G401 (cell line): ENCODE measurements at regions not wholly inside any gene's neighbourhood (a gene's known extent, or its start where the extent isn't known, plus 50 kb on each side); places are given as distances from the start of the nearest gene placed in this dataset.

ENCODE experiments used
- DNase-seq: peaks from one replicate; pipeline ENCODE4 v3.0.0-alpha.2; 2015; ENCODE audit warnings: low spot score
- in situ Hi-C: cut with HindIII; loops from 2 replicates; pipeline ENCODE4 v1.10.0; 2016; ENCODE audit warnings: low sequenced_read_pairs, mixed read lengths

DNA sequence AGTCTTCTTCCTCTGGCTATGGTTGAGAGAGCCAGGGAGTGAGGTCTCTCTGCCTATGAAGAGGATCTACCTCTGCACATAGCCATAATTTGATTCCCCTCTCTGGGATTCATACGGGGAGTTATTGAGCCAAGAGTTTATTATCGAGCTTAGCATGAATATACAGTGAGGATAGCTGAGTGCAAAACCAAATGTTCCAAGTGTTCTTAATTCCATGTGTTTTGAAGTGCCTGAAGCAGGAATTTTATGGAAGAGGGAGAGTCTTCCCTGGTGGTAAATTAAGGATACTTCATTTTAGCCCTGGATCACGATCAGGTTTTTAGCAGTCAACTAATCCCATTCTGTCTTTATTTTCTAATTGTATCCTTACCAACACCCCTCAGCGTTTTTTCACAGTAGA is 270.6 kb downstream of the C1D start:
- DNase-seq: no peak
- in situ Hi-C loops: no loop called here

DNA sequence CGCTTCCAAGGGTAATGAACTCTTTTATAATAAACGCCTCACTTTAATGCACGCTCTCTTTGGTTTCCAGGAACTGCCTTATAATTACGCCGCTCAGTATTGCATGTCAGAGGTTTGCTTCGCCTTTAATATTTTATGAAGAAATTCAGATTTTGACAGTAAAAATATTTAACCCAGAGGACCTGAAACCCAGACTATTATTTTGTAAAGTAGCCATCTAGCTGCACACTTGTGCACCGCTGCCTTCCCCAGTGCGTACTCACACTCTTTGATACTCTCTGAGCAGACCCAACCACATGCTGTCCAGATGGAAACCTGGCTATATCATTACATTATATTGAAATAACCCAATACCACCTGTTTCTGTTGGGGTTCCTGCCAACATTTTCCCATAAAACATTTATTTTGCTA is 270.1 kb downstream of the C1D start:
- DNase-seq: no peak
- in situ Hi-C loops: no loop called here

DNA sequence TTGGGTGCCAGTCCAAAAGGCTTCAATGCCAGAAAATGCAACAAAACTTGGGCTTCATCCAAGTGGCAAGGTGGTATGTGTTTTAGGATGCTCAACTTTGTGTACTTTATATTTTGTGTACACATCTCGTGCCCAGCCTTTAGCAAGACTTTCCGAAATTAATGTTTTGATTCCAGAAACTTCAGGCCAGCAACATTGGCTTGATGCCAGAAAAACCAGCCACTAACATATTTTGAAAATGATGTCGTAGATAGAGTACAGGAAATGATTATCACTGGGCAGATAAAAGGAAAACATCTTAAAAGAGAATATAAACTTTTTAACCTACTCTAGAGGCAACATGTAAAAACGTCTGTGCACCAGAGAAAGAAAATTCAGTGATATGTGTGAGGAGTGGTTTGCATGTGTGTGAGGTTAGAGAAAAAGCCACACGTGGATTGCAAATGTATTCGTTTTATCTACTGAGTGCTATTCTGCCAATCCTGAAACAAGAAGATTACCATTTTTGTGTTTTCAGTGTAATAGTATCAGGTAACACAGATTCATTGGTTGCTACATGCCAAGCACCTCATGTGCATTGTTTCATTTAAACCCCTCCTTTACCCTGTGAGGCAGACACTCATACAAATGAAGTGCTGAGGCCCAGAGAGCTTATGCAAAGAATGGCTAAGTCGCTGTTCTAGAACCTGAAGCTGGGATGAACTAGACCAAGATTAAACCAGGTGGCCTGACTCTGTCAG is 264.8 kb downstream of the C1D start:
- in situ Hi-C loops: no loop called here
- DNase-seq: no peak

DNA sequence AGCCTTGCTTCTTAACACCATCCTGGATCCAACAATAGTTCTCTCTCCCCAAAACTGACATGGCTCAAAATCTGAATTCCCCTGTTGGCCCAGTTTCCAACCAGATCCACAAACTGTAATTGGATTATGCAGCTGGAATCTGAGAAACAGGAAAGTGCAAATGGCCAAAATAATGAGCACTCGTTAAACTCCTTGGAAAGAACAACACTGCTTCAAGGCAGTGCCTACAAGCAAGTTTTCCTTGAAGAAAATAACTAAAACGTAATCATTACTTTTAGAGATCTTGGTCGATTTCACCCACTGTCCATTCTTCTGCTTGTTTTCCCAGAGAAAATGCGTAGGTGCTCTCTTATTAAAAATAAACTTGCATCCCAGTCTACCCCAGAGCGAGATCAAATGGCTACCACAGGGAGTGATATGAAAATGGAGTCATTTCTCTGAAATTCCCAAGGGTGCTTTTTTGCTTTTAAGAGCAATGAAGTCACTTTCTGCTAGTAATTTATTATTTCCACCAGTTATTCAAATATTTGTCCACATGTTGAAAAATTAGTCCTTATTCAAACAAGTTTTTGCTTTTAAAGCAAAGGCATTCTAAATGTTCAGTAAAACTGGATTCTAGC is 264.2 kb downstream of the C1D start:
- in situ Hi-C loops: no loop called here
- DNase-seq: no peak

DNA sequence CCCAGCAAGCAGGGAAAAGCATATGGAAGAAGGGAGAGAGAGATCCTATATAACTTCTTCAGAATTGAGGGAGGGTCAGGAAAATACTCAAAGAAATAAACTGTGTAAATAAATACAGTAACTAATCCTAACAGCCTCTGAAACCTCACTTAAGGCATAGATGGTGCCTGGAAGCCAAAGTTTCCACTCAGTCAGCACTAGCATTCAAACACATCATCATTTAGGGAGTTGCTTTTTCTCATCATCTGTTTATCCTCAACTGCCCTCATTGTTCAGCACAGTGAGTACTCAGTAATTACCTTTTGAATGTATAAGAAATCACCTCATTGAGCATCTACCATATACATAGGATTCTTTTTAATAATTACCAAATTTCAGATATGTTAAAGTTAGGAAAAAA is 262.9 kb downstream of the C1D start:
- DNase-seq: no peak
- in situ Hi-C loops: no loop called here

DNA sequence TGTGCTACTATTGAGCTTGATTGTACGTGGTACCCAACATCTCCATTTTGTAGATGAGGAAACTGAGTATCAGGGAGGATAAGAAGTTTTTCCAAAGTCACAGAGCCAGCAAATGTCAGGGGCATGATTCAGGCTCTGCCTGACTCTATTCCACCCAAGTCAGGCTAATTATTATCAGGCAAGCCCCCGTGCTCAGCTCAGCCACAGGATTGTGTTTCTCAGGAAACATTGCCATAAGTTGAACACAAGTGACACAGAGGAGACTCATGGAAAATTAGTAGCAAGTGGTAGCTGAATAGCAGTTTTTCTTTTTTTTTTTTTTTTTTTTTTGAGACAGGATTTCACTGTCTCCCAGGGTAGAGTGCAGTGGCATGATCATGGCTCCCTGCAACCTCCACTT is 260.5 kb downstream of the C1D start:
- DNase-seq: no peak
- in situ Hi-C loops: no loop called here

DNA sequence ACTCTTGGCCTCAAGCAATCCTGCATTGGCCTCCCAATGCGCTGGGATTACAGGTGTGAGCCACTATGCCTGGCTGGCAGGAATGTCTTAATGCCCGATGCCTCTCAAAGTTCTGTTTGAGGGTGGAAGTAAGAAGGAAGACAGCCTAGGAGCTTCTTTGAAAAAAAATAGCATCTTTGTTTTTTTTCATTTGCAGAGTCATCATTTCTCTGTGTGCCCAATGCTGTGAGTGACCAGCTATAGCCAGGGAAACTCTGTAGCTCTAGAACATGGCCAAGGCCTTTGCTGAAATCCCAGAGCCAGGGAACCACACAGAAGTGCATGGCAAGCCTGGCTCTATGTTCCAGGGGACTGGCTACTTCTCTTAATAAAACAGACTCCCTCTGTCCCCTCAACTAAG is 260.0 kb downstream of the C1D start:
- in situ Hi-C loops: no loop called here
- no peak for DNase-seq

DNA sequence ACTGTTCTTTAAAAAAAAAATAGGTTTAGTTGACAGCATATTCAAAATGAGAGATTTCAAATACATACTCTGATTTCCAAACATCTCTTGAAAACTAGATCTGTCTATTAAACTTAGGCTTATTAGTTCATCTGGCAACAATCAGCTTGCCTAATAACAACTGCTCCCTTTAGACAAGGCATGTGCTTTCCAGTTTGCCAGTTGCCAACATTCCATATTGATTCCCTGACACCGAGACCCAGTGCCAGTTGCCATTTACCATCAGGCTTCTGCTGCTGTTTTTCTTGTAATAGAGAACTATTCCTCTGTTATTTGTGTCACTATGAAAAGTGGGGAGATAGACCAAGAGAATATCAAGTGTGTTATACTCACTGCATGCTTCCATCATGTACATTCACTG is 256.0 kb downstream of the C1D start:
- in situ Hi-C loops: no loop called here
- DNase-seq: no peak

DNA sequence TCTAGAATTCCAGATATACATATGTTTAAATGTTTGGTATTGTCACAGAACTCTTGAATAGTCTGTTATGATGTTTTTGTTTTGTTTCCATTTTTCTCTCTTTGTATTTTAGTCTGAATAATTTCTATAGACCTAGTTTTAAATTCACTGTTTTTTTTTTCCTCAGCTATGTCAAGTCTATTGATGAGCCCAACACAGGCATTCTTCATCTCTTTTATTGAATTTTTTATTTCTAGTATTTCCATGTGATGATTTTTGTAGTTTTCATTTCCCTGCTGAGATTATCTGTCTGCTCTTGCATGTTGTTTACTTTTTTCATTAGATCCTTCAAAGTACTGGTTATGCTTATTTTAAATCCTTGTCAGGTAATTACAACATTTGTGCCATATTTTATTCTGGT is 254.7 kb downstream of the C1D start:
- no peak for DNase-seq
- in situ Hi-C loops: no loop called here

DNA sequence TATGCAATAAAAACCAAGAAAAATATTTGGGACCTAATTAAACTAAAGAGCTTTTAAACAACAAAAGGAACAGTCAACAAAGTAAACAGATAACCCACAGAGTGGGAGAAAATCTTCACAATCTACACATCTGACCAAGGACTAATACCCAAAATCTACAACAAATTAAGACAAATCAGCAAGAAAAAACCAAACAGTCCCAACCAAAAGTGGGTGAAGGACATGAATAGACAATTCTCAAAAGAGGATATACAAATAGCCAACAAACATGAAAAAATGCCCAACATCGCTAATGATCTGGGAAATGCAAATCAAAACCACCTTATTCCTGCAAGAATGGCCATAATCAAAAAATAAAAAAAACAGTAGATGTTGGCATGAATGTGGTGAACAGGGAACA is 250.1 kb downstream of the C1D start:
- in situ Hi-C loops: no loop called here
- DNase-seq: no peak

DNA sequence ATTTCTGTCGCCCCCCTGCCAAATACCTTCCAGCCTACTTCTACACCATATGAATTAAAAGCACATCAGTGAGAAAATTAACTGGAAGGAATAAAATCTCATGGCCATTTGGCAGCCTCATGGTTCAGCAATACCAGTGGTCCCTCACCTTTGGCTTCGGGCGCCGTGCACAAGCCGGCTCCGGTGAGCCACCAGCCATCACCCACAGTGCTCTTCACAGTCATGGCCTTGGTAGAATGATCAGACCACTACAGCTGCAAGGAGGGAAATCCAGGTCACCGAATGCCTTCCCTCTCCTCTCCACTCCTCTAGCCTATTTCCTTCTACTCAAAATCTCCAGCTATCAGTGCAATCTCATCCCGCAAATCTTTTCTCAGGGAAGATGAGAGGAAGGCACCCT is 239.1 kb downstream of the C1D start:
- no peak for DNase-seq
- in situ Hi-C loops: no loop called here

DNA sequence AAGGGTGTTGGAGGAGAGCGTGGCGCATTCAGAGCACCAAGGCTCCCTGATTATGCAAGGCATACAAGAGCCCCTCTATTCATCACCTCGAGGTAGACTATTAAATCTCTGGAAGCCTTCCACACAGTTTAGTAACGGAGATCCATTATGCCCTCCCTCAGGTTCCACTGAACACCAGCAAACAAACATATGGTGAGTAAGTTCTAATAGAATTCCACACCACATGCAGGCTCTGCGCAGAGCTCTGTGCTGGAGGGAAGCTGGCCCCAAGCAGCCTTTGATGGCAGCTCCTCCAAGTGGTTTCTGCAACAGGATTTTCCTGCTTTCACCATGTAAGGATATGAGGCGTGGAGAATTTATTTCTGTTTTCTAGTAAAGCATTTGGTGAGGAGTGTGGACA is 238.6 kb downstream of the C1D start:
- no peak for DNase-seq
- in situ Hi-C loops: no loop called here

DNA sequence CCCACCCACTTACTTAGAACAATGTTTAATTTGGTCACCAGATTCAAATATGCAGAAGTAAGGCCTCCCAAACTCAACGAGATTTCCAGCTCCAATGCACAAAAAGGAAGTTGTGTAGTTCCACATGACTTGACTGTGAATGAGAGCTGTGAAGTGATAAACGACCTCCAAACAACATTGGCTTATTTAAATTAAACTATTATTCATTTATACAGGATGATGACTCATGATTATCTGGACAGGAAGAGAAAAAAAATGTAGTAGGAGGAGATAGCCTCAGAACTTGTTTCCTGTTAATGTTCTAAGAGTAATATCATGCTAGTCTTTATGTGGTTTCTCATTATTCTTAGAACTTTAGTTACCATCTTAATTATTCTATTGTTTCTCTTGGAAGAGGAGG is 237.3 kb downstream of the C1D start:
- in situ Hi-C loops: no loop called here
- no peak for DNase-seq

DNA sequence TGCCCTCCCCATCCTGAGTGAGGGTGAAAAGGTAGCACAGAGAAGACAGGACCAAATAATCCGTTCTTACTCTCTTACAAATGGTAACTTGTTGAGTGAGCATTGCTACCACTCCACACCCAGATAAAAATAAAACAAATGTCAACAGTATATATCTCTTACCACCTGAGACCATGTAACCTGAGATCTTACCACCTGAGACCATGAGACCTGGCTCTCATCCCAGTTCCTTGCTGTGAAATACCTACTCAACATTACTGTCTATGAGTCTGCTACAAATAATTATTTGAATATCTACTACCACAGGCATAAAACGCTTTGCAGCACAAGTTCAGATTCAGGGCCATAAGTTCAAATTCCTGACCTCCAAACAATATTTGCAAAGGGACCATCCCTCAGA is 234.7 kb downstream of the C1D start:
- in situ Hi-C loops: no loop called here
- DNase-seq: no peak

DNA sequence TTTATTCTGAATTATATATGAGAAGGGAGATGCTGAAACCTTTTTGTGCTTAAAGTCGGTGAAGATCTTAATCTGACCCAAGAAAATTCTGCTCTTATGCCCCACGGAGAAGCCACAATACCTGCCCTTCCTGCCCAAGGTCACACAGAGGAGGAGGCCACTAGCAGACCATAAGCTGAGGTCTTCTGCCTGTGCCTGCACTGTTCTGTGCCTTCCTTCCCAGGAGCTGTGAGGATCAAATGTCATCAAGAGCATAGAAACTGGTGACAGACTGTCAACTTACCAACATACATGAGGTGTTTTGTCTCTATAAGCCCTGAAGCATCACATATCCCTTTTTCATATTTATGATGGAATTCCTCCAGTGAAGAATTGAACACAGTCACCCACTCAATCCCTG is 233.3 kb downstream of the C1D start:
- no peak for DNase-seq
- in situ Hi-C loops: no loop called here

DNA sequence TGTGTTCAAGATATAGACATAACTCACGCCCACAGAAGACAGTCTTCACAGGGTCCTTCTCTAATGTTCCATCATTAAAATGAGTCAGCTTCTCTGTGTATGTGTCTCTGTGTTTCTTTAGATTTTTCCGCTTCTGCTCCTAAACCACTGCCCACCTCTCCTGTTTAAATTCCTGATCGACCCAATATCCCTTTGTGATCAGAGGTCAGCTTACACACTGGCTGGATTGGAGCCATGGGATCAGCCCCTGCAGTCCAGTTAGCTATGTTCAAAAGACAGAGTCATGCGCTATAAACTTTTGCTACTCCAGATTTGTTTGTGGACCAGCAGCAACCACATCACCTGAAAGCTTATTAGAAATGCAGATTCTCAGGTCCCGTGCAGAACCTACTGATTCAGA is 229.2 kb downstream of the C1D start:
- DNase-seq: no peak
- in situ Hi-C loops: no loop called here

DNA sequence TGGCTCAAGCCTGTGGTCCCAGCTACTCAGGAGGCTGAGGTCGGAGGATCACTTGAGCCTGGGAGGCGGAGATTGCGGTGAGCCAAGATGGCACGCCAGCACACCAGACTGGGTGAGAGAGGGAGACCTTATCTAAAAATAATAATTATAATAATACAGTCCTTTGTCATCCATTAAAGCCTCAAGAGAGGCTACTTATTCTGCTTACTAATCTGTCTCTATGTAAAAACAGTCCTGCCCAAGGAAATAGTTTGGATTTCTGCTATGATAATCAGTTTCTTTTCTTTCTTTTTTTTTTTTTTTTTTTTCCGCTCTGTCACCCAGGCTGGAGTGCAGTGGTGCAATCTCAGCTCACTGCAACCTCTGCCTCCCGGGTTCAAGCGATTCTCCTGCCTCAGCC is 228.3 kb downstream of the C1D start:
- in situ Hi-C loops: no loop called here
- no peak for DNase-seq

DNA sequence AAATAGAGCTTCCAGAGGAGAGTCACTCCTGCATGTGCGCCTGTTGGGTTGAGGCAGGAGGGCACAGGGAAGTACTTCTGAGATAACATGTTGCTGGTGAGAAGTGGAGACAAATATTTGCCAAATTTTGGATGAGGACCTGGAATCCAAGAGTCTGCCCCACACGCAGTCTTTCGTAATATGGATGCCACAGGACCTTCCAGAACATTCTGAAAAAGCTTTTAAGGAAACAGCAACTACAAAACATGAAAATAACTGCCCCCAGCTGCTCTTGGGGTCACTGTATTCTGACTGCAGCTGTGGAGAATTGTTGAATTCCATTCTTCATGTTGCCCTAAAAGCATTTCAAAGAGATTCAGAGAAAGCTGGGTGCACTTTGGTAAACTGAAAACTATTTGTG is 227.5 kb downstream of the C1D start:
- no peak for DNase-seq
- in situ Hi-C loops: no loop called here

DNA sequence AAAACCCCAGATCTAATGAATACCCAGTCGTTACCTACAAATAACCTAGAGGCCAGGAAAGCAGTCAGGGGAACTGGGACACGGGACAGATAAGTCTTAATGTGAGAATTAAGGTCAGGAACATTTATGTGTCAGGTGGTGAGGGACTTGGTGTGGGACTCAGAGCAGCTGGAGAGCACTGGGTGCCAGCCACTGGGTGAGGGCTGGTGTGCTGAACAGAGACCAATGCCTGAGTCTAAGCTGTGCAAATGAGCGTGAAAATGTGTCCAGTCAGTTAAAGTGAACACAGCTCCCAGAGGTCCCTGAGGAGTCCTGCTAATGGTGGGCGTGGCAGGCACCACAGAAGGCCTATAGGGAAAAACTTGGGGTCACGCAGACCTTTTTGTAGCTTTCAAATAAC is 225.9 kb downstream of the C1D start:
- in situ Hi-C loops: no loop called here
- DNase-seq: no peak

DNA sequence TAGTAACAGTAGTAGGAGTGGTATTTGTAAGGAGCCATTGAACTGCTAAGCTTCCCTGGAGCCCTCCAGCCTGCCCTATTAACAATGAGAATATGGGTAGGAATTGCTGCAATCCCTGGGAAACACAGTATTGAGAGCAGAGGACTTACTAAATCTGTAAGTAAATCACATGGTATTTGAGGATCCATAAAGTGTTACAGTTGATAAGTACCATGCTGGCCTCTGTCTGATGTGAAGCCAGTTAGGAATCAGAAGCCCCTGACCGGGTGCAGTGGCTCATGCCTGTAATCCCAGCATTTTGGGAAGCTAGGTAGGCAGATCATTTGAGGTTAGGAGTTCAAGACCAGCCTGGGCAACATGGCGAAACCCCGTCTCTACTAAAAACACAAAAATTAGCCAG is 224.6 kb downstream of the C1D start:
- in situ Hi-C loops: no loop called here
- no peak for DNase-seq

DNA sequence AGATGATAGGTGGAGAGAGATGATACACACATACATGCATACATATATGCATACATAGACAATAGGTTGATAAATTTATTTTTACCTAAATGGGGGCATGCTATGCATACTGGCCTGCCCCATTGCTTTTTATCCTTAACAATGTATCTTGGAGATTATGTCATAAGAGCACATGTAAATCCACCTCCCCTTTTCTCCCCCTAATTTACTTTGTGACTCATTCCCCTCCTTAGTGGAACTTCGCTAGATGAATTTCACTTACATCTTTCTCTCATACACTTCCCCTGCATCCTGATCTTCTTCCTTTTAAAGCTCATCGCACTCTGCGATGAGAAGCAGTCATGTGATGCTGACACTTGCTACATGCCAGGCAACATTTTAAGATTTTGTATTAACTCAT is 223.6 kb downstream of the C1D start:
- in situ Hi-C loops: no loop called here
- no peak for DNase-seq
